Liver (tissue), 2 donors: ENCODE measurements at regions not wholly inside any gene's neighbourhood (a gene's known extent, or its start where the extent isn't known, plus 50 kb on each side); places are given as distances from the start of the nearest gene placed in this dataset.

Source experiments
- CTCF ChIP-seq: fragments of 150-350 bp; IDR thresholded peaks from 2 replicates; pipeline ENCODE4 v1.5.1; 2017; ENCODE audit warnings: improper control_type of control experiment, low read depth, low read length; ENCODE audit not compliant: missing input control
- TF ChIP-seq, protein P1 (sequence below): IDR thresholded peaks from 2 replicates; pipeline ENCODE4 v1.6.1; 2016; ENCODE audit warnings: antibody characterized with exemption, mild to moderate bottlenecking
- donor health status: healthy.

DNA sequence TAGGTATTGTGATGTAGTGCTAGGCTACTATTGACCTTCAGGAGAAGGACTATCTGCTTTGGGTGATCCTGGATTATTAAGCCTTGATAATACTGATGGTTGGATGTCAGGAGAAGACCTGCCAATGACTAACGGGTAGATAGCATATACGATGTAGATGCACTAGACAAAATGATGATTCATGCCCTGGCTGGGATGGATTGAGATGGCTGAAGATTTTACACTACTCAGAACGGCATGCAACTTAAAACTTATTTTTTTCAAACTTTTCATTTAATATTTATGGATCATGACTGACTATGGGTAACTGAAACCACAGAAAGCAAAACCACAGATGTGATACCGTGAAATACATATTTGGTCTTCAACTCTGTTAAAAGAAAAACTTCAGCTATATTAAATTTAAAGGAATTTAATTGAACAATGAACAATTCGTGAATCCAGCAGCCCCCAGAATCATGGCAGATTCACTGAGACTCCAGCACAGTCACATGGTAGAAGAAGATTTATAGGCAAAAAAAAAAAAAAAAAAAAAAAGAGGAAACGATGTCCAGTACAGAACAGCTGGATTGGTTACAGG lies 124.6 kb upstream of the CDK13 start:
- TF ChIP-seq, protein P1, sequence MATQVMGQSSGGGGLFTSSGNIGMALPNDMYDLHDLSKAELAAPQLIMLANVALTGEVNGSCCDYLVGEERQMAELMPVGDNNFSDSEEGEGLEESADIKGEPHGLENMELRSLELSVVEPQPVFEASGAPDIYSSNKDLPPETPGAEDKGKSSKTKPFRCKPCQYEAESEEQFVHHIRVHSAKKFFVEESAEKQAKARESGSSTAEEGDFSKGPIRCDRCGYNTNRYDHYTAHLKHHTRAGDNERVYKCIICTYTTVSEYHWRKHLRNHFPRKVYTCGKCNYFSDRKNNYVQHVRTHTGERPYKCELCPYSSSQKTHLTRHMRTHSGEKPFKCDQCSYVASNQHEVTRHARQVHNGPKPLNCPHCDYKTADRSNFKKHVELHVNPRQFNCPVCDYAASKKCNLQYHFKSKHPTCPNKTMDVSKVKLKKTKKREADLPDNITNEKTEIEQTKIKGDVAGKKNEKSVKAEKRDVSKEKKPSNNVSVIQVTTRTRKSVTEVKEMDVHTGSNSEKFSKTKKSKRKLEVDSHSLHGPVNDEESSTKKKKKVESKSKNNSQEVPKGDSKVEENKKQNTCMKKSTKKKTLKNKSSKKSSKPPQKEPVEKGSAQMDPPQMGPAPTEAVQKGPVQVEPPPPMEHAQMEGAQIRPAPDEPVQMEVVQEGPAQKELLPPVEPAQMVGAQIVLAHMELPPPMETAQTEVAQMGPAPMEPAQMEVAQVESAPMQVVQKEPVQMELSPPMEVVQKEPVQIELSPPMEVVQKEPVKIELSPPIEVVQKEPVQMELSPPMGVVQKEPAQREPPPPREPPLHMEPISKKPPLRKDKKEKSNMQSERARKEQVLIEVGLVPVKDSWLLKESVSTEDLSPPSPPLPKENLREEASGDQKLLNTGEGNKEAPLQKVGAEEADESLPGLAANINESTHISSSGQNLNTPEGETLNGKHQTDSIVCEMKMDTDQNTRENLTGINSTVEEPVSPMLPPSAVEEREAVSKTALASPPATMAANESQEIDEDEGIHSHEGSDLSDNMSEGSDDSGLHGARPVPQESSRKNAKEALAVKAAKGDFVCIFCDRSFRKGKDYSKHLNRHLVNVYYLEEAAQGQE = no peak
- no peak for TF ChIP-seq CTCF
